ENCODE measurements at regions not wholly inside any gene's neighbourhood (a gene's known extent, or its start where the extent isn't known, plus 50 kb on each side); places are given as distances from the start of the nearest gene placed in this dataset.

- 68 to 77% (median 70%) methylated on average over 4 of the region's 4 CpGs for WGBS, 3 donors
- no peaks in the 10 kb centered on the region for H3K36me3 ChIP-seq (ENCODE audit: control insufficient read depth in 3 of 3, insufficient read depth in 2 of 3, low read depth in 1 of 3, low read length in 3 of 3)
- FAIRE-seq = no peak
Measured at GRCh38 chr15:69802432-69802831, 295.3 kb downstream of the TLE3 start.

DNA sequence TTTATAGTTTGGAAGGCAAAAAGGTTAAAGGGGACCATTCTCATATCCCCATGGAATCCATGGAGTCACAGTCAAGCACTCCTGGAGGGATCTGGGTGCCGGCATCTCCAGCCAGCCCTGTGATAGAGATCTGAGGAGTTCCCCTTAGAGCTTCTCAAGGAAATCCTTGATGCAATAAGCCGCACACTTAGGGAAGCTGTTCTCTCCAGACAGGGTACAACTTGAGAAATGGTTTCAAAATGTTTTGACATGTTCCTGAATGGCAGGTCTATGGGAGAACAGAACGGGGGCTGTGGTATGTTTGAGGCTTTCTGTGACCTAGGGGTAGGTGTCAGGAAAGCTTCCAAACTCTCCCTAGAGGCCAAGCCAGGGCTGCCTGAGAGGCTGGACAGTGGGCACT lies 292.9 kb downstream of the TLE3 start:
- H3K27ac ChIP-seq (ENCODE audit: low read depth in 1 of 3, low read length in 2 of 3) = no peak overlapping the region
- H3K27me3 ChIP-seq (ENCODE audit: control insufficient read depth in 3 of 3, insufficient read depth in 3 of 3, low read length in 3 of 3) = peaks cover 0 to 3% (median 2%) of the 10 kb centered on the region in 3 donors
- FAIRE-seq = no peak
- H3K9me3 ChIP-seq (ENCODE audit: control insufficient read depth in 2 of 2, insufficient read depth in 1 of 2, low read depth in 1 of 2, low read length in 1 of 2) = no peaks in the 10 kb centered on the region
- no peak for DNase-seq
- no peak overlapping the region for H3K4me3 ChIP-seq (ENCODE audit: low read depth in 1 of 3, low read length in 3 of 3)
- peaks cover 0 to 2% (median 0%) of the 10 kb centered on the region in 3 donors for H3K4me1 ChIP-seq (ENCODE audit: control insufficient read depth in 3 of 3, insufficient read depth in 2 of 3, low read depth in 1 of 3, low read length in 2 of 3)
- WGBS, 3 donors = 87 to 98% (median 91%) methylated on average over 3 of the region's 3 CpGs
- H3K36me3 ChIP-seq (ENCODE audit: control insufficient read depth in 3 of 3, insufficient read depth in 2 of 3, low read depth in 1 of 3, low read length in 3 of 3) = no peaks in the 10 kb centered on the region

More at GRCh38 chr15:69802432-69802831, 295.3 kb downstream of the TLE3 start:
- Histone ChIP-seq H3K27ac (ENCODE audit: low read depth in 1 of 3, low read length in 2 of 3) (no peak overlapping the region), H3K27me3 (ENCODE audit: control insufficient read depth in 3 of 3, insufficient read depth in 3 of 3, low read length in 3 of 3) (peaks cover 0 to 3% (median 2%) of the 10 kb centered on the region in 3 donors), H3K4me1 (ENCODE audit: control insufficient read depth in 3 of 3, insufficient read depth in 2 of 3, low read depth in 1 of 3, low read length in 2 of 3) (no peaks in the 10 kb centered on the region), H3K4me3 (ENCODE audit: low read depth in 1 of 3, low read length in 3 of 3) (no peak overlapping the region), H3K9me3 (ENCODE audit: control insufficient read depth in 2 of 2, insufficient read depth in 1 of 2, low read depth in 1 of 2, low read length in 1 of 2) (no peaks in the 10 kb centered on the region)
- no peak for DNase-seq

DNA sequence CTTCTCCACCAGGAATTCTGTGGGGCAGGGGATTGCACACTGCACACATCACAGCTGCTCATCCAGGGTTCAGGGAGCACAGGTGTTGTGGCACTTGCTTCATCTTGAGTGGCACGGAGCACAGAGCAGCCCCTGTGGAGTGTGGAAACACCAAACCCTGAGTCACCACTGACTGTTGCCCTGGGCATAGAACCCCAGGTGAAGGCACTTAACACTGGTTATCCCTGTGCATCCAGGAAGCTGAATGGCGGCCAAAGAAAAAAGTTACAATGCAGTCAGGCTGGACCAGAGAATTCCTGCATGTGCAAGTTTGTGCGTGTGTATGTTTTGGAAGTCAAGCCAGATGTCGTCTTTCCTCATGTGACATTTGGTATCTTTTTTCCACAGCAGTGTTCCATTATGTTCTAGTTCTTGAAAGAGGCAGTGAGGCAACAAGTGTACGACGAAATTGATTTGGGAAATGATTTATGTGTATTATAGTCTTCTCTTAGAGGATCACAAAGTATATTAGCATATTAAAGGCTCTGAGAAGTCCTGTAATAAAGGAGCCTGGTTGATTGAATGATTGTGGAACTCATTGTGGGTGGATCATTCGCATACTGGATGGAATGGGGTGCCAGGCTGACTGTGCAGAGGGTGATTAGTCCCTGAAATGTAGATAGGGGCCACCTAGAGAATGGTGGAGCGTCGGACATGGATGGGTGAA lies 292.3 kb downstream of the TLE3 start:
- no peaks in the 10 kb centered on the region for H3K36me3 ChIP-seq (ENCODE audit: control insufficient read depth in 3 of 3, insufficient read depth in 2 of 3, low read depth in 1 of 3, low read length in 3 of 3)
- H3K27me3 ChIP-seq (ENCODE audit: control insufficient read depth in 3 of 3, insufficient read depth in 3 of 3, low read length in 3 of 3) = peaks cover 0 to 3% (median 2%) of the 10 kb centered on the region in 3 donors
- no peak overlapping the region for H3K4me3 ChIP-seq (ENCODE audit: low read depth in 1 of 3, low read length in 3 of 3)
- peaks cover 0 to 6% (median 0%) of the 10 kb centered on the region in 3 donors for H3K4me1 ChIP-seq (ENCODE audit: control insufficient read depth in 3 of 3, insufficient read depth in 2 of 3, low read depth in 1 of 3, low read length in 2 of 3)
- no peaks in the 10 kb centered on the region for H3K9me3 ChIP-seq (ENCODE audit: control insufficient read depth in 2 of 2, insufficient read depth in 1 of 2, low read depth in 1 of 2, low read length in 1 of 2)
- WGBS, 3 donors = 84 to 94% (median 89%) methylated on average over 9 of the region's 9 CpGs
- no peak overlapping the region for H3K27ac ChIP-seq (ENCODE audit: low read depth in 1 of 3, low read length in 2 of 3)
- FAIRE-seq (no peak), DNase-seq (no peak)

GRCh38 chr15:69806287-69806915 lies 291.3 kb downstream of the TLE3 start:
- Histone ChIP-seq H3K27ac (ENCODE audit: low read depth in 1 of 3, low read length in 2 of 3) (no peak overlapping the region), H3K9me3 (ENCODE audit: control insufficient read depth in 2 of 2, insufficient read depth in 1 of 2, low read depth in 1 of 2, low read length in 1 of 2) (no peaks in the 10 kb centered on the region), H3K4me3 (ENCODE audit: low read depth in 1 of 3, low read length in 3 of 3) (no peak overlapping the region), H3K27me3 (ENCODE audit: control insufficient read depth in 3 of 3, insufficient read depth in 3 of 3, low read length in 3 of 3) (peaks cover 0 to 3% (median 2%) of the 10 kb centered on the region in 3 donors), H3K36me3 (ENCODE audit: control insufficient read depth in 3 of 3, insufficient read depth in 2 of 3, low read depth in 1 of 3, low read length in 3 of 3) (no peaks in the 10 kb centered on the region), H3K4me1 (ENCODE audit: control insufficient read depth in 3 of 3, insufficient read depth in 2 of 3, low read depth in 1 of 3, low read length in 2 of 3) (peaks cover 0 to 13% (median 0%) of the 10 kb centered on the region in 3 donors)
- 73 to 85% (median 77%) methylated on average over 10 of the region's 10 CpGs for WGBS, 3 donors
- DNase-seq = no peak
- no peak for FAIRE-seq

- no peaks in the 10 kb centered on the region for H3K9me3 ChIP-seq (ENCODE audit: control insufficient read depth in 2 of 2, insufficient read depth in 1 of 2, low read depth in 1 of 2, low read length in 1 of 2)
- H3K4me1 ChIP-seq (ENCODE audit: control insufficient read depth in 3 of 3, insufficient read depth in 2 of 3, low read depth in 1 of 3, low read length in 2 of 3) = peaks cover 0 to 13% (median 0%) of the 10 kb centered on the region in 3 donors
- peaks cover 0 to 3% (median 2%) of the 10 kb centered on the region in 3 donors for H3K27me3 ChIP-seq (ENCODE audit: control insufficient read depth in 3 of 3, insufficient read depth in 3 of 3, low read length in 3 of 3)
- H3K36me3 ChIP-seq (ENCODE audit: control insufficient read depth in 3 of 3, insufficient read depth in 2 of 3, low read depth in 1 of 3, low read length in 3 of 3) = no peaks in the 10 kb centered on the region
- H3K4me3 ChIP-seq (ENCODE audit: low read depth in 1 of 3, low read length in 3 of 3) = no peak overlapping the region
- FAIRE-seq (no peak), DNase-seq (peak in 1 of 2 donors; percentile 31)
- WGBS, 3 donors = 30 to 58% (median 47%) methylated on average over 5 of the region's 5 CpGs
- H3K27ac ChIP-seq (ENCODE audit: low read depth in 1 of 3, low read length in 2 of 3) = no peak overlapping the region
Measured at GRCh38 chr15:69807721-69808120, 290.0 kb downstream of the TLE3 start.

- no peaks in the 10 kb centered on the region for H3K36me3 ChIP-seq (ENCODE audit: control insufficient read depth in 3 of 3, insufficient read depth in 2 of 3, low read depth in 1 of 3, low read length in 3 of 3)
- H3K4me1 ChIP-seq (ENCODE audit: control insufficient read depth in 3 of 3, insufficient read depth in 2 of 3, low read depth in 1 of 3, low read length in 2 of 3) = peaks cover 0 to 19% (median 0%) of the 10 kb centered on the region in 3 donors
- H3K4me3 ChIP-seq (ENCODE audit: low read depth in 1 of 3, low read length in 3 of 3) = no peak overlapping the region
- no peaks in the 10 kb centered on the region for H3K9me3 ChIP-seq (ENCODE audit: control insufficient read depth in 2 of 2, insufficient read depth in 1 of 2, low read depth in 1 of 2, low read length in 1 of 2)
- DNase-seq = no peak
- no peak overlapping the region for H3K27ac ChIP-seq (ENCODE audit: low read depth in 1 of 3, low read length in 2 of 3)
- FAIRE-seq = no peak
- 76 to 86% (median 81%) methylated on average over 4 of the region's 4 CpGs for WGBS, 3 donors
- H3K27me3 ChIP-seq (ENCODE audit: control insufficient read depth in 3 of 3, insufficient read depth in 3 of 3, low read length in 3 of 3) = peaks cover 0 to 3% (median 2%) of the 10 kb centered on the region in 3 donors
Measured at GRCh38 chr15:69808756-69809155, 289.0 kb downstream of the TLE3 start.

DNA sequence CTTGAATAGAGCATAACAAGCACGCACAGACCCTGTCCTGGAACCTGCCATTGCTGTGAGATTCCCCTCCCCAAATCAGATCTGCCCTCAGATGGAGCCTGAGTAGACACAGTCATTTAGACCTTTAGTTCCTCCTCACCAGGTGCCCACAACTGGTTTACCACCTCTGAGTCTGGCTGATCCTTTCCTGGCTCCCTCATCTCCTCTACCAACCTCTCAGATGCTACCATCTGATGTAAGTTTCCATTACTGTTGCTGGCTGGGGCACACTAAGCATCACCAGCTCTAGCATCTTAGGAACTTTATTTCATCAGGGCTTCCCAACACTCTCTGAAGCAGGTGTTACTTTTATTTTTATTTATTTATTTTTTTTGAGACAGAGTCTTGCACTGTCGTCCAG lies 288.3 kb downstream of the TLE3 start:
- H3K4me1 ChIP-seq (ENCODE audit: control insufficient read depth in 3 of 3, insufficient read depth in 2 of 3, low read depth in 1 of 3, low read length in 2 of 3) = peaks cover 0 to 24% (median 0%) of the 10 kb centered on the region in 3 donors
- FAIRE-seq (no peak), DNase-seq (no peak)
- WGBS, 3 donors = 73 to 79% (median 79%) methylated on average over 2 of the region's 2 CpGs
- H3K27ac ChIP-seq (ENCODE audit: low read depth in 1 of 3, low read length in 2 of 3) = no peak overlapping the region
- H3K27me3 ChIP-seq (ENCODE audit: control insufficient read depth in 3 of 3, insufficient read depth in 3 of 3, low read length in 3 of 3) = peaks cover 0 to 3% (median 2%) of the 10 kb centered on the region in 3 donors
- H3K9me3 ChIP-seq (ENCODE audit: control insufficient read depth in 2 of 2, insufficient read depth in 1 of 2, low read depth in 1 of 2, low read length in 1 of 2) = no peaks in the 10 kb centered on the region
- no peaks in the 10 kb centered on the region for H3K36me3 ChIP-seq (ENCODE audit: control insufficient read depth in 3 of 3, insufficient read depth in 2 of 3, low read depth in 1 of 3, low read length in 3 of 3)
- no peak overlapping the region for H3K4me3 ChIP-seq (ENCODE audit: low read depth in 1 of 3, low read length in 3 of 3)

DNA sequence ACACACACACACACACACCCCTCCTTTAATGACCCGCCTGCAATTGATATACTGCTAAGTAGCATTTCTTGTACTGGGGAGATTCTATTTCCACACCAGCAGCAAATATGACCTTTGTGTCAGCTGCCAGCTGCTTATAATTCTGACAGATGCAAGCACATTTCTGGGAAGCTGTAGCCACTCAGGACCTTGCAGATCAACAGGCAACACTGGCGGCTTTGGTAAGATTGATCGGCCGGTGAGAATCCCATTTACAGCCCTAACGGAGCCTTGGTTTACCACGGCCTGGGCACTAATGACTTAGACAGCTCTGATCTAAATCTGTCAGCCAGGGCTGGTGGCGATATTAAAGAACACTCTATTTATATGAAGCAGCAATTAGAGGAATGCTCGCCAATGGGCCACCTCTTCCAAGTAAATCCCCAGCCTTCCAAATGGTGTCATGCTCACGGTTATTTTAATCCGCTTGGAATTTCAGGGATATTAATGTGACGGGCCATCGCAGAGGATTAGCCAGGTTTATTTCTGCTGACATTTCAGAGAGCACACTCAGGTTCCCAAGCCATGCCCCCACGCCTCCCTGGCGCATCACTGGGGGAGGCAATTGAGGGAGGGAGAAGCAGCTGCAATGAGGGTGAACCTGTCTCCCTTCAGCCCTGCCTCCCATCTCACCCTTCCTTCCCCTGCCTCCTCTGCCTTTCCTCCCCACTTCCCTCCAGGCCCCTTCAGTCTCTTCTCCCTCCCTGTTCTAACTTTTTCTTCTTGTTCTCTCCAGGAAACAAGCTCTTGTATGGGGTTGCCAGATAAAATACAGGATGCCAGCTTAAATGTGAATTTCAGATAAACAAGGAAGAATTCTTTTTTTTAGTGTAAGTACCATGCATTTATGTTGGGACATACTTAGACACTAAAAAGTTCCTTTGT lies 287.0 kb downstream of the TLE3 start:
- Histone ChIP-seq H3K27me3 (ENCODE audit: control insufficient read depth in 3 of 3, insufficient read depth in 3 of 3, low read length in 3 of 3) (peaks cover 0 to 3% (median 2%) of the 10 kb centered on the region in 3 donors), H3K27ac (ENCODE audit: low read depth in 1 of 3, low read length in 2 of 3) (no peak overlapping the region), H3K4me3 (ENCODE audit: low read depth in 1 of 3, low read length in 3 of 3) (no peak overlapping the region), H3K36me3 (ENCODE audit: control insufficient read depth in 3 of 3, insufficient read depth in 2 of 3, low read depth in 1 of 3, low read length in 3 of 3) (no peaks in the 10 kb centered on the region), H3K4me1 (ENCODE audit: control insufficient read depth in 3 of 3, insufficient read depth in 2 of 3, low read depth in 1 of 3, low read length in 2 of 3) (peaks cover 0 to 28% (median 0%) of the 10 kb centered on the region in 3 donors), H3K9me3 (ENCODE audit: control insufficient read depth in 2 of 2, insufficient read depth in 1 of 2, low read depth in 1 of 2, low read length in 1 of 2) (no peaks in the 10 kb centered on the region)
- WGBS, 3 donors = 25 to 59% (median 43%) methylated on average over 14 of the region's 14 CpGs
- FAIRE-seq = no peak
- DNase-seq = peak; percentile 75 to 78

Measured in small intestine (tissue), 7 donors.